AG04449 (cell line): ENCODE measurements at regions not wholly inside any gene's neighbourhood (a gene's known extent, or its start where the extent isn't known, plus 50 kb on each side); places are given as distances from the start of the nearest gene placed in this dataset.
"Not testable (repeated sequence)": the region's sequence is repeated elsewhere in the genome, so short reads cannot be mapped to it uniquely, and the experiment has no call there.

Experiments used
- CTCF ChIA-PET: fragments of 350-600 bp; formaldehyde crosslinking; extraction: SDS; loops from one replicate; lab custom pipeline; 2021; ENCODE audit warnings: antibody characterized with exemption; lab: Yijun Ruan, JAX
- POLR2A ChIA-PET: fragments of 400-600, 350-600 bp; formaldehyde crosslinking; extraction: SDS; loops from one replicate; lab custom pipeline; 2020; ENCODE audit warnings: antibody characterized with exemption, inconsistent platforms; lab: Yijun Ruan, JAX
- DNase-seq: peaks from one replicate; pipeline ENCODE4 v3.0.0-alpha.2; 2010; ENCODE audit warnings: low read depth, low spot score
- H3K4me3 ChIP-seq: 2 replicates; pipeline ENCODE4 v1.5.1; 2011; ENCODE audit warnings: low read depth, mild to moderate bottlenecking, control low read depth, low read length
- CTCF ChIP-seq: IDR thresholded peaks from one replicate; pipeline ENCODE4 v1.5.1; 2011; ENCODE audit warnings: mild to moderate bottlenecking, moderate library complexity, low read length, control low read depth, inconsistent platforms; ENCODE audit not compliant: insufficient read depth; ENCODE audit errors: missing control alignments

GRCh38 chr14:106329987-106330774 is 803.8 kb downstream of the TMEM121 start:
- CTCF ChIA-PET, DNase-seq, H3K4me3 ChIP-seq, POLR2A ChIA-PET: not testable (repeated sequence)

- H3K4me3 ChIP-seq, DNase-seq, CTCF ChIA-PET, POLR2A ChIA-PET: not testable (repeated sequence)
Observed at GRCh38 chr14:106334428-106335109, 808.2 kb downstream of the TMEM121 start.

- H3K4me3 ChIP-seq, POLR2A ChIA-PET, CTCF ChIA-PET, DNase-seq: not testable (repeated sequence)
Observed at GRCh38 chr14:106335110-106335429, 808.7 kb downstream of the TMEM121 start.

GRCh38 chr14:106338775-106339174 is 812.4 kb downstream of the TMEM121 start:
- CTCF ChIA-PET, POLR2A ChIA-PET, H3K4me3 ChIP-seq, DNase-seq: not testable (repeated sequence)

- DNase-seq, POLR2A ChIA-PET, CTCF ChIA-PET, H3K4me3 ChIP-seq: not testable (repeated sequence)
Observed at GRCh38 chr14:106340658-106341057, 814.3 kb downstream of the TMEM121 start.

- POLR2A ChIA-PET, H3K4me3 ChIP-seq, CTCF ChIA-PET, DNase-seq: not testable (repeated sequence)
Observed at GRCh38 chr14:106341161-106341560, 814.8 kb downstream of the TMEM121 start.

- ChIA-PET CTCF (no interaction called here), POLR2A (no interaction called here)
- H3K4me3 ChIP-seq, result no peak overlapping the region
- no peak for DNase-seq
- no peak for TF ChIP-seq CTCF
Observed at GRCh38 chr14:106343626-106344025, 817.2 kb downstream of the TMEM121 start.

- DNase-seq, H3K4me3 ChIP-seq, POLR2A ChIA-PET, CTCF ChIA-PET: not testable (repeated sequence)
Observed at GRCh38 chr14:106344065-106344614, 817.8 kb downstream of the TMEM121 start.

- H3K4me3 ChIP-seq, CTCF ChIA-PET, POLR2A ChIA-PET, DNase-seq: not testable (repeated sequence)
Observed at GRCh38 chr14:106344791-106345479, 818.6 kb downstream of the TMEM121 start.

- no peak for DNase-seq
- CTCF ChIA-PET, result no interaction called here
- TF ChIP-seq CTCF, result no peak
- no peak overlapping the region for H3K4me3 ChIP-seq
- POLR2A ChIA-PET, result no interaction called here
Observed at GRCh38 chr14:106346084-106346483, 819.7 kb downstream of the TMEM121 start.
